ENCODE measurements at regions not wholly inside any gene's neighbourhood (a gene's known extent, or its start where the extent isn't known, plus 50 kb on each side); places are given as distances from the start of the nearest gene placed in this dataset.

DNA sequence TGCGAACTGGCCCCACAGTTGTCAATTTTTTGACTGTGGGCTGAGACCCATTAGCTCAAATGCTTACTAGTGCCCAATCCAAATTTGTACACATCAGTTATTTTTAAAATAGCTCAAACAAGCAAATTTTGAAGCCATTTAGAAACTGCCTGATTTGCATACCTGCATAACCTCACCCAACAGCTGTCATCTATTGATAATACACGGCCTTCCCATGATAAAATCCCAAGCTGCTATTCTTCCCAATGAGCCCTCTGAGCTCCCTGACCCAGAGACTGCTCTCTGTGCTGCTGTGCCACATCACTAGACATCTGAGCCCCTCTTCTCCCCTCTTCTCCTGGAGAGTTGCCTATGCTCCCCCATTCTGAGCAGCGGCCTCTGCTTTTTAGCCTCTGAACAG, 140.5 kb upstream of the EEF1E1 start:
- TF ChIP-seq CTCF (IDR thresholded peaks at IDR 0.05 in 4 of 5, conservative IDR thresholded peaks at IDR 0.05 in 1 of 5): no peak
- no peak for TF ChIP-seq POLR2A (IDR thresholded peaks at IDR 0.05)
